Naive thymus-derived CD4-positive, alpha-beta T cell (primary cell): ENCODE measurements at regions not wholly inside any gene's neighbourhood (a gene's known extent, or its start where the extent isn't known, plus 50 kb on each side); places are given as distances from the start of the nearest gene placed in this dataset.
"Not testable (repeated sequence)": the region's sequence is repeated elsewhere in the genome, so short reads cannot be mapped to it uniquely, and the experiment has no call there.

Experiments used
- ATAC-seq: fragments of 150-1000 bp; cut with Tn5 transposase; 2 replicates; pipeline ENCODE4 v1.10.0; 2021; ENCODE audit warnings: mild to moderate bottlenecking, moderate library complexity
- CTCF ChIA-PET: fragments of 350-600 bp; sonication (Branson Sonifier 250); formaldehyde crosslinking; loops from one replicate; lab custom pipeline; 2021; ENCODE audit warnings: antibody characterized with exemption; lab: Charles Lee
- POLR2A ChIA-PET: fragments of 350-600 bp; sonication (Branson Sonifier 250); formaldehyde crosslinking; loops from one replicate; lab custom pipeline; 2021; ENCODE audit warnings: antibody characterized with exemption, inconsistent platforms; lab: Charles Lee
- DNase-seq, 9 donors: peaks; one replicate each; pipeline versions ENCODE4 v3.0.0 to v3.0.0-alpha.2; 2020 to 2022; ENCODE audit warnings: mixed read lengths in 1 of 9
- H3K27ac ChIP-seq: one replicate; pipeline ENCODE4 v1.7.0; 2013; ENCODE audit warnings: mild to moderate bottlenecking, low read depth, low read length, moderate library complexity
- H3K27me3 ChIP-seq, 2 donors: one replicate each; pipeline ENCODE4 v1.7.0; 2013; ENCODE audit warnings: low read length in 2 of 2, mild to moderate bottlenecking in 2 of 2, moderate library complexity in 2 of 2; ENCODE audit not compliant: control insufficient read depth in 2 of 2, insufficient read depth in 2 of 2
- H3K36me3 ChIP-seq, 3 experiments: 1 replicate in 2 of 3; 2 replicates in 1 of 3; pipeline ENCODE4 v1.7.0; 2013; ENCODE audit warnings: low read length in 3 of 3, mild to moderate bottlenecking in 3 of 3, moderate library complexity in 1 of 3; ENCODE audit not compliant: insufficient read depth in 3 of 3, control insufficient read depth in 2 of 3
- H3K4me1 ChIP-seq, 2 donors: one replicate each; pipeline ENCODE4 v1.7.0; 2013; ENCODE audit warnings: low read length in 2 of 2, mild to moderate bottlenecking in 2 of 2, moderate library complexity in 1 of 2; ENCODE audit not compliant: control insufficient read depth in 2 of 2, insufficient read depth in 2 of 2
- H3K4me3 ChIP-seq: 2 replicates; pipeline ENCODE4 v1.7.0; 2013; ENCODE audit warnings: mild to moderate bottlenecking, low read length
- H3K9me3 ChIP-seq, 3 experiments: 1 replicate in 2 of 3; 2 replicates in 1 of 3; pipeline ENCODE4 v1.7.0; 2013; ENCODE audit warnings: low read length in 3 of 3; ENCODE audit not compliant: control insufficient read depth in 2 of 3
- H3K27ac Mint-ChIP-seq, 9 donors: one replicate each; pipeline ENCODE4 v1.8.0; 2020 to 2022; ENCODE audit warnings: mixed read lengths in 9 of 9, mild to moderate bottlenecking in 8 of 9, moderate library complexity in 5 of 9, inconsistent platforms in 2 of 9
- H3K27me3 Mint-ChIP-seq, 5 donors: one replicate each; pipeline ENCODE4 v1.8.0; 2021 to 2022; ENCODE audit warnings: mixed read lengths in 5 of 5, mild to moderate bottlenecking in 1 of 5
- H3K36me3 Mint-ChIP-seq, 5 donors: one replicate each; pipeline ENCODE4 v1.8.0; 2020 to 2022; ENCODE audit warnings: mixed read lengths in 5 of 5, mild to moderate bottlenecking in 3 of 5, inconsistent platforms in 1 of 5
- H3K4me1 Mint-ChIP-seq, 7 donors: one replicate each; pipeline ENCODE4 v1.8.0; 2020 to 2022; ENCODE audit warnings: mixed read lengths in 7 of 7, mild to moderate bottlenecking in 3 of 7, inconsistent platforms in 1 of 7
- H3K4me3 Mint-ChIP-seq, 10 donors: one replicate each; pipeline ENCODE4 v1.8.0; 2020 to 2022; ENCODE audit warnings: mild to moderate bottlenecking in 10 of 10, mixed read lengths in 10 of 10, moderate library complexity in 6 of 10, inconsistent platforms in 2 of 10
- H3K9me3 Mint-ChIP-seq, 11 donors: one replicate each; pipeline ENCODE4 v1.8.0; 2020 to 2022; ENCODE audit warnings: mixed read lengths in 11 of 11, mild to moderate bottlenecking in 4 of 11, inconsistent platforms in 1 of 11, moderate library complexity in 1 of 11
- intact Hi-C, 2 donors: fragments of 100-400 bp; cut with micrococcal nuclease; formaldehyde crosslinking; loops; one replicate each; pipeline ENCODE4 v1.15.1; 2023

GRCh38 chr5:86557920-86558319 lies 59.8 kb upstream of the COX7C start:
- H3K27me3 ChIP-seq, result no peaks in the 10 kb centered on the region
- no peak for DNase-seq
- no peak overlapping the region for H3K27ac ChIP-seq
- H3K4me3 ChIP-seq, result no peak overlapping the region
- Mint-ChIP-seq H3K4me1 (no peaks in the 10 kb centered on the region), H3K36me3 (no peaks in the 10 kb centered on the region), H3K27me3 (peaks cover 0 to 26% (median 18%) of the 10 kb centered on the region in 5 donors), H3K9me3 (peaks cover 0 to 5% (median 0%) of the 10 kb centered on the region in 11 donors), H3K27ac (no peak overlapping the region), H3K4me3 (no peak overlapping the region)
- H3K9me3 ChIP-seq, result no peaks in the 10 kb centered on the region
- intact Hi-C loops, result no loop called here
- no peak for ATAC-seq
- POLR2A ChIA-PET, result no interaction called here
- H3K4me1 ChIP-seq, result no peaks in the 10 kb centered on the region
- no peaks in the 10 kb centered on the region for H3K36me3 ChIP-seq
- CTCF ChIA-PET, result interaction anchor here (0.6 kb wide), 1 partner anchor 732 kb away, joined by 3 read pairs; no protein-coding TSS in a partner anchor

GRCh38 chr5:86565197-86565789 lies 52.4 kb upstream of the COX7C start:
- no peak overlapping the region for H3K4me3 Mint-ChIP-seq
- no peaks in the 10 kb centered on the region for H3K36me3 Mint-ChIP-seq
- H3K27ac Mint-ChIP-seq, result no peak overlapping the region
- ChIA-PET POLR2A (no interaction called here), CTCF (no interaction called here)
- peaks cover 0 to 22% (median 14%) of the 10 kb centered on the region in 5 donors for H3K27me3 Mint-ChIP-seq
- DNase-seq (no peak), ATAC-seq (no peak)
- H3K4me1 Mint-ChIP-seq, result peaks cover 0 to 4% (median 0%) of the 10 kb centered on the region in 7 donors
- H3K9me3 Mint-ChIP-seq, result peaks cover 0 to 3% (median 0%) of the 10 kb centered on the region in 11 donors
- H3K4me3 ChIP-seq, result no peak overlapping the region
- no peaks in the 10 kb centered on the region for H3K36me3 ChIP-seq
- H3K4me1 ChIP-seq, result no peaks in the 10 kb centered on the region
- no peaks in the 10 kb centered on the region for H3K9me3 ChIP-seq
- H3K27ac ChIP-seq, result no peak overlapping the region
- H3K27me3 ChIP-seq, result no peaks in the 10 kb centered on the region
- intact Hi-C loops, result no loop called here

- POLR2A ChIA-PET, H3K27ac ChIP-seq, H3K4me3 ChIP-seq, CTCF ChIA-PET, intact Hi-C loops, H3K9me3 Mint-ChIP-seq, DNase-seq, H3K4me1 ChIP-seq, H3K36me3 Mint-ChIP-seq, H3K9me3 ChIP-seq, ATAC-seq, H3K36me3 ChIP-seq, H3K27ac Mint-ChIP-seq, H3K4me3 Mint-ChIP-seq, H3K27me3 ChIP-seq, H3K4me1 Mint-ChIP-seq: not testable (repeated sequence)
- H3K27me3 Mint-ChIP-seq, result peaks cover 0 to 15% (median 8%) of the 10 kb centered on the region in 5 donors
Measured at GRCh38 chr5:86566030-86566429, 51.7 kb upstream of the COX7C start.
